GM23338 (cell line): ENCODE measurements at regions not wholly inside any gene's neighbourhood (a gene's known extent, or its start where the extent isn't known, plus 50 kb on each side); places are given as distances from the start of the nearest gene placed in this dataset.

Experiments
- ATAC-seq: fragments of 200-7000 bp; cut with Tn5 transposase; 3 replicates; pipeline ENCODE4 v1.9.1; 2020
- DNase-seq: peaks from one replicate; pipeline ENCODE4 v3.0.0-alpha.2; 2015; ENCODE audit warnings: low spot score
- H2AFZ ChIP-seq: fragments of 200-600 bp; sonication (generic); 2 replicates; pipeline ENCODE4 v1.8.0; 2016; ENCODE audit warnings: antibody characterized with exemption, mild to moderate bottlenecking, moderate library complexity
- H3F3A ChIP-seq: fragments of 200-600 bp; sonication (generic); replicated peaks from 2 replicates; pipeline ENCODE4 v1.8.0; 2017; ENCODE audit warnings: antibody characterized with exemption, mixed run types, low read depth
- H3K27ac ChIP-seq: fragments of 200-600 bp; sonication (generic); 2 replicates; pipeline ENCODE4 v1.6.1; 2016; ENCODE audit warnings: low read depth
- H3K27me3 ChIP-seq: fragments of 200-600 bp; sonication (generic); 2 replicates; pipeline ENCODE4 v1.8.0; 2016; ENCODE audit warnings: mild to moderate bottlenecking, mixed run types, moderate library complexity; ENCODE audit not compliant: insufficient read depth
- H3K36me3 ChIP-seq: fragments of 200-600 bp; sonication (generic); 2 replicates; pipeline ENCODE4 v1.8.0; 2016; ENCODE audit warnings: mild to moderate bottlenecking; ENCODE audit not compliant: insufficient read depth
- H3K4me1 ChIP-seq: fragments of 200-600 bp; sonication (generic); 2 replicates; pipeline ENCODE4 v1.8.0; 2016; ENCODE audit warnings: mild to moderate bottlenecking, moderate library complexity; ENCODE audit not compliant: insufficient read depth
- H3K4me2 ChIP-seq: fragments of 200-600 bp; sonication (generic); 2 replicates; pipeline ENCODE4 v1.7.1; 2017; ENCODE audit warnings: mixed run types
- H3K4me3 ChIP-seq: fragments of 200-600 bp; sonication (generic); 2 replicates; pipeline ENCODE4 v1.6.1; 2016; ENCODE audit warnings: mixed run types
- H3K79me2 ChIP-seq: fragments of 200-600 bp; sonication (generic); replicated peaks from 2 replicates; pipeline ENCODE4 v1.8.0; 2017; ENCODE audit warnings: mild to moderate bottlenecking; ENCODE audit not compliant: insufficient read depth
- H3K9me2 ChIP-seq: fragments of 200-600 bp; sonication (generic); 2 replicates; pipeline ENCODE4 v1.8.0; 2017; ENCODE audit not compliant: insufficient read depth
- H4K20me1 ChIP-seq: fragments of 200-600 bp; sonication (generic); replicated peaks from 2 replicates; pipeline ENCODE4 v1.8.0; 2017; ENCODE audit warnings: mild to moderate bottlenecking; ENCODE audit not compliant: insufficient read depth
- H3K27ac Mint-ChIP-seq: 2 replicates; pipeline ENCODE4 v1.8.0; 2020; ENCODE audit warnings: inconsistent platforms, mild to moderate bottlenecking, moderate library complexity, mixed read lengths
- H3K27me3 Mint-ChIP-seq: 3 replicates; pipeline ENCODE4 v1.8.0; 2022; ENCODE audit warnings: low read depth, mild to moderate bottlenecking, moderate library complexity, mixed read lengths, inconsistent platforms; ENCODE audit not compliant: insufficient read depth, poor library complexity
- H3K36me3 Mint-ChIP-seq: 3 replicates; pipeline ENCODE4 v1.8.0; 2021; ENCODE audit warnings: low read depth, mild to moderate bottlenecking, inconsistent platforms, moderate library complexity, mixed read lengths
- H3K4me1 Mint-ChIP-seq: 3 replicates; pipeline ENCODE4 v1.8.0; 2020; ENCODE audit warnings: mild to moderate bottlenecking, inconsistent platforms, mixed read lengths
- H3K4me3 Mint-ChIP-seq: 3 replicates; pipeline ENCODE4 v1.8.0; 2021; ENCODE audit warnings: moderate library complexity, mild to moderate bottlenecking, inconsistent platforms, mixed read lengths
- H3K9me3 Mint-ChIP-seq: 3 replicates; pipeline ENCODE4 v1.8.0; 2020; ENCODE audit warnings: moderate library complexity, mild to moderate bottlenecking, inconsistent platforms, mixed read lengths
- CREB1 ChIP-seq: fragments of 250-450 bp; sonication (Bioruptor Pico); IDR thresholded peaks from 2 replicates; pipeline ENCODE4 v1.5.0; 2020; ENCODE audit warnings: low read depth, mild to moderate bottlenecking, moderate library complexity
- EZH2 ChIP-seq: fragments of 200-600 bp; sonication (generic); IDR thresholded peaks from one replicate; pipeline ENCODE4 v1.8.0; 2017; ENCODE audit warnings: antibody characterized with exemption, mild to moderate bottlenecking, low read depth; ENCODE audit not compliant: unreplicated experiment
- EZH2phosphoT487 ChIP-seq: fragments of 200-600 bp; sonication (generic); IDR thresholded peaks from one replicate; pipeline ENCODE4 v1.8.1; 2018; ENCODE audit warnings: antibody characterized with exemption; ENCODE audit not compliant: unreplicated experiment
- ZNF331 ChIP-seq: fragments of 250-450 bp; sonication (Bioruptor Pico); IDR thresholded peaks from 2 replicates; pipeline ENCODE4 v1.5.0; 2020; ENCODE audit warnings: low read depth, mild to moderate bottlenecking, moderate library complexity
- TF ChIP-seq, protein P1 (sequence below): IDR thresholded peaks from one replicate; pipeline ENCODE4 v1.6.1; 2018; ENCODE audit warnings: antibody characterized with exemption; ENCODE audit not compliant: unreplicated experiment

DNA sequence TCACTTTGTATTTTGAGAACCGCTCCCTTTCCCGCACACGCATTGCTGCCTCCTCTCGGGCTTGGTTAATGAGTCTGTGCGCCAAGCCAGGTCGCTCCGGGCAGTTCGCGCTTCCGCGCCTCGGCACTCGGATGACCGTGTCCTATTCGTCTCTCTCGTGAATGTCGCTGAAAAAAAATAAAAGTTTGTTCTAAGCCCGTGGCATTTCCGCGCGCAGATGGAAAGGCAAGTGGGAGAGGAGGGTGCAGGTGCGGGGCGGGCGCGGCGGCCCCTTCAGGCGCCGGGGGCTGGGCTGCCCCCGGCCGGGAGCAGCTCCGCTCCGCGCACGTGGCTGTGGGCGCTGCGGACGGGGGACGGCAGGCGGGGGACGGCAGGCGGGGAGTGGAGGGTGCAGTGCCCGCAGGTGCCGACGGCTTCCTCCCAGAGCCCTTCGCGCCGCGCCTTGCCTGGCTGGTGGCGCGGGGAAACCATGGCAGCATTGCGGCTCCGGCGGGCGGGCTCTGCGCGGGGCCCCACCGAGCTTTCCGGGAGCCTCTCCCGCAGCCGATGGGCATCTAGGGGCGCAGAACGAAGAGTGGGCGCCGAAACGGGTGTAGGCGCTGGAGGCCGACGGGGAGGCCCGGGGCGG lies 159.6 kb upstream of the SIX2 start:
- peak overlapping the region; percentile 63 for H3K4me3 ChIP-seq
- peaks cover 75% of the 10 kb centered on the region for H3K27me3 ChIP-seq
- no peak overlapping the region for H3K27ac ChIP-seq
- no peaks in the 10 kb centered on the region for H3K79me2 ChIP-seq
- peaks cover 35% of the 10 kb centered on the region for H3K27me3 Mint-ChIP-seq
- H3F3A ChIP-seq: no peaks in the 10 kb centered on the region
- ATAC-seq (peak; percentile 6), DNase-seq (peak; percentile 55)
- peak overlapping the region; percentile 86 for H2AFZ ChIP-seq
- H3K4me1 Mint-ChIP-seq: peaks cover 18% of the 10 kb centered on the region
- H3K4me1 ChIP-seq: peaks cover 12% of the 10 kb centered on the region
- no peaks in the 10 kb centered on the region for H4K20me1 ChIP-seq
- no peaks in the 10 kb centered on the region for H3K36me3 ChIP-seq
- no peaks in the 10 kb centered on the region for H3K9me2 ChIP-seq
- peak overlapping the region; percentile 88 for H3K4me2 ChIP-seq
- TF ChIP-seq EZH2 (peak; percentile 81), ZNF331 (CRISPR knock-in tag) (no peak), EZH2phosphoT487 (peak; percentile 44)
- TF ChIP-seq, protein P1, sequence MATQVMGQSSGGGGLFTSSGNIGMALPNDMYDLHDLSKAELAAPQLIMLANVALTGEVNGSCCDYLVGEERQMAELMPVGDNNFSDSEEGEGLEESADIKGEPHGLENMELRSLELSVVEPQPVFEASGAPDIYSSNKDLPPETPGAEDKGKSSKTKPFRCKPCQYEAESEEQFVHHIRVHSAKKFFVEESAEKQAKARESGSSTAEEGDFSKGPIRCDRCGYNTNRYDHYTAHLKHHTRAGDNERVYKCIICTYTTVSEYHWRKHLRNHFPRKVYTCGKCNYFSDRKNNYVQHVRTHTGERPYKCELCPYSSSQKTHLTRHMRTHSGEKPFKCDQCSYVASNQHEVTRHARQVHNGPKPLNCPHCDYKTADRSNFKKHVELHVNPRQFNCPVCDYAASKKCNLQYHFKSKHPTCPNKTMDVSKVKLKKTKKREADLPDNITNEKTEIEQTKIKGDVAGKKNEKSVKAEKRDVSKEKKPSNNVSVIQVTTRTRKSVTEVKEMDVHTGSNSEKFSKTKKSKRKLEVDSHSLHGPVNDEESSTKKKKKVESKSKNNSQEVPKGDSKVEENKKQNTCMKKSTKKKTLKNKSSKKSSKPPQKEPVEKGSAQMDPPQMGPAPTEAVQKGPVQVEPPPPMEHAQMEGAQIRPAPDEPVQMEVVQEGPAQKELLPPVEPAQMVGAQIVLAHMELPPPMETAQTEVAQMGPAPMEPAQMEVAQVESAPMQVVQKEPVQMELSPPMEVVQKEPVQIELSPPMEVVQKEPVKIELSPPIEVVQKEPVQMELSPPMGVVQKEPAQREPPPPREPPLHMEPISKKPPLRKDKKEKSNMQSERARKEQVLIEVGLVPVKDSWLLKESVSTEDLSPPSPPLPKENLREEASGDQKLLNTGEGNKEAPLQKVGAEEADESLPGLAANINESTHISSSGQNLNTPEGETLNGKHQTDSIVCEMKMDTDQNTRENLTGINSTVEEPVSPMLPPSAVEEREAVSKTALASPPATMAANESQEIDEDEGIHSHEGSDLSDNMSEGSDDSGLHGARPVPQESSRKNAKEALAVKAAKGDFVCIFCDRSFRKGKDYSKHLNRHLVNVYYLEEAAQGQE: no peak
- no peak overlapping the region for H3K27ac Mint-ChIP-seq
- no peaks in the 10 kb centered on the region for H3K9me3 Mint-ChIP-seq
- no peaks in the 10 kb centered on the region for H3K36me3 Mint-ChIP-seq
- H3K4me3 Mint-ChIP-seq: peak overlapping the region; percentile 78

DNA sequence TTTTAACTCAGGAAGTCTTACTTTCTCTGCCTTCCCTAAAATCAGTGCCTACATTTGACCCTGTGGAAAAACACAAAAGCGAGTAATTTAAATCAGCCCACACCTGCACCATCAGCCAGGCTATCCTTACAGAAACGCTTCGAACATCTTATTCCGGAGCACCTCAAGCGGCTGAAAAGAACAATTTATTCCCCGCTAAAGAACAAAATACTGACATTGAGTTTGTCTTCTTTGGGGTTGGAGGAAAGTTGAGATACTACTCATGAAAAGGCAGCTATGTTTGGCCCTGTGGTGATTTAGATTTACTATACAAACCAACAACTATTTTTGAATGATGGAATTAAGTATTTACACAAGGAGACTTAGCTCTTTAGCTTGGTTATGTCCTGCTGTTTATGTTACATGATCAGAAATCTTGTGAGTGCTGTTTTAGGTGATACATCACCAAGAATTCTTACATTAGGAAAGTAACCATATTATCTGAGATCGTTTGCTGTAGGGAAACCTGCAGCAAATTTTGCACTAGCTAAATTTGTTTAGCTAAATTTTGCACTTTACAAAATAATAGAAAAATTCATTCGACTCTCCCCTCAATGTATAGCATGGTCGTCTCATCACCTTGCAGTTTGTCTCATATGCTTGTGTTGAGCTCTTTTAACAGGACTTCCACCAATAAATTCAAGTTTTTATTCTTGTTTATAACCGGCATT lies 158.8 kb upstream of the SIX2 start:
- H3K27me3 Mint-ChIP-seq: peaks cover 35% of the 10 kb centered on the region
- no peak for TF ChIP-seq CREB1
- peak; percentile 41 for TF ChIP-seq EZH2
- Histone ChIP-seq H3K4me3 (peak overlapping the region; percentile 63), H3K27ac (no peak overlapping the region), H3F3A (no peaks in the 10 kb centered on the region), H3K4me2 (peak overlapping the region; percentile 88; the same call in 1 of the 2 replicates), H4K20me1 (no peaks in the 10 kb centered on the region), H3K9me2 (no peaks in the 10 kb centered on the region), H3K36me3 (no peaks in the 10 kb centered on the region), H3K79me2 (no peaks in the 10 kb centered on the region), H2AFZ (no peak overlapping the region), H3K4me1 (peaks cover 12% of the 10 kb centered on the region), H3K27me3 (peaks cover 69% of the 10 kb centered on the region)
- no peaks in the 10 kb centered on the region for H3K9me3 Mint-ChIP-seq
- no peaks in the 10 kb centered on the region for H3K36me3 Mint-ChIP-seq
- no peak for ATAC-seq
- H3K4me3 Mint-ChIP-seq: peak overlapping the region; percentile 78
- no peak overlapping the region for H3K27ac Mint-ChIP-seq
- peak; percentile 19 for DNase-seq
- H3K4me1 Mint-ChIP-seq: peaks cover 18% of the 10 kb centered on the region
